Nucleus accumbens (tissue), 56 donors: ENCODE measurements at regions not wholly inside any gene's neighbourhood (a gene's known extent, or its start where the extent isn't known, plus 50 kb on each side); places are given as distances from the start of the nearest gene placed in this dataset.
"Not testable (repeated sequence)": the region's sequence is repeated elsewhere in the genome, so short reads cannot be mapped to it uniquely, and the experiment has no call there.

ENCODE experiments used
- DNase-seq, 56 donors: peaks; one replicate each; lab custom pipeline; 2025; lab: John Stamatoyannopoulos, UW

GRCh38 chr13:105671131-105671530 lies 864.3 kb downstream of the EFNB2 start:
- DNase-seq: not testable (repeated sequence)

- no peak for DNase-seq
Observed at GRCh38 chr13:105670179-105670990, 865.1 kb downstream of the EFNB2 start.

GRCh38 chr13:105665284-105665683 lies 870.2 kb downstream of the EFNB2 start:
- DNase-seq: no peak

- DNase-seq: no peak
Observed at GRCh38 chr13:105663182-105663581, 872.3 kb downstream of the EFNB2 start.

GRCh38 chr13:105660561-105660960 lies 874.9 kb downstream of the EFNB2 start:
- DNase-seq: no peak

GRCh38 chr13:105658431-105658830 lies 877.0 kb downstream of the EFNB2 start:
- no peak for DNase-seq

- DNase-seq: no peak
Observed at GRCh38 chr13:105655046-105655445, 880.4 kb downstream of the EFNB2 start.

- no peak for DNase-seq
Observed at GRCh38 chr13:105643966-105644365, 891.5 kb downstream of the EFNB2 start.

- DNase-seq: no peak
Observed at GRCh38 chr13:105642511-105642958, 892.9 kb downstream of the EFNB2 start.

- no peak for DNase-seq
Observed at GRCh38 chr13:105641121-105641520, 894.3 kb downstream of the EFNB2 start.

GRCh38 chr13:105638426-105638825 lies 897.0 kb downstream of the EFNB2 start:
- no peak for DNase-seq

GRCh38 chr13:105634059-105634458 lies 901.4 kb downstream of the EFNB2 start:
- DNase-seq: no peak

- DNase-seq: no peak
Observed at GRCh38 chr13:105630431-105630830, 905.0 kb downstream of the EFNB2 start.

GRCh38 chr13:105627270-105627669 lies 908.2 kb downstream of the EFNB2 start:
- no peak for DNase-seq

GRCh38 chr13:105625691-105626090 lies 909.8 kb downstream of the EFNB2 start:
- DNase-seq: no peak

- DNase-seq: no peak
Observed at GRCh38 chr13:105616333-105617075, 919.0 kb downstream of the EFNB2 start.

GRCh38 chr13:105612541-105612940 lies 922.9 kb downstream of the EFNB2 start:
- DNase-seq: no peak

- no peak for DNase-seq
Observed at GRCh38 chr13:105611424-105611823, 924.0 kb downstream of the EFNB2 start.

GRCh38 chr13:105608104-105608503 lies 927.4 kb downstream of the EFNB2 start:
- DNase-seq: no peak

GRCh38 chr13:105607426-105607825 lies 928.0 kb downstream of the EFNB2 start:
- DNase-seq: no peak

- no peak for DNase-seq
Observed at GRCh38 chr13:105607016-105607415, 928.4 kb downstream of the EFNB2 start.
